H1 (cell line): ENCODE measurements at regions not wholly inside any gene's neighbourhood (a gene's known extent, or its start where the extent isn't known, plus 50 kb on each side); places are given as distances from the start of the nearest gene placed in this dataset.
A peak's percentile ranks its signal among the peaks of the same experiment; 100 is the strongest.

Experiments
- CTCF ChIA-PET: fragments of 300-600 bp; sonication (Branson Sonifier 250); formaldehyde crosslinking; loops from one replicate; lab custom pipeline; 2021; ENCODE audit not compliant: partially characterized antibody; lab: Charles Lee
- POLR2A ChIA-PET: fragments of 300-600 bp; sonication (Branson Sonifier 250); formaldehyde crosslinking; loops from one replicate; lab custom pipeline; 2021; ENCODE audit warnings: inconsistent platforms; ENCODE audit not compliant: partially characterized antibody; lab: Charles Lee
- DNase-seq, 2 experiments: peaks; one replicate each; pipeline versions ENCODE4 v3.0.0 to v3.0.0-alpha.2; 2010 to 2022; ENCODE audit warnings: low spot score in 2 of 2, low read depth in 1 of 2, mixed read lengths in 1 of 2
- FAIRE-seq: peaks from 2 replicates; lab custom pipeline; 2011; peaks lifted over from hg19 to GRCh38; lab: Jason Lieb, UNC
- H2AFZ ChIP-seq: 2 replicates; pipeline ENCODE4 v1.8.1; 2012; ENCODE audit warnings: low read length, inconsistent platforms
- H2AK5ac ChIP-seq: 2 replicates; pipeline ENCODE4 v1.6.1; 2013; ENCODE audit warnings: low read depth, low read length
- H2BK120ac ChIP-seq: replicated peaks from 2 replicates; pipeline ENCODE3; 2013; ENCODE audit warnings: low read depth, low read length, inconsistent platforms
- H2BK12ac ChIP-seq: 2 replicates; pipeline ENCODE4 v1.6.1; 2013; ENCODE audit warnings: low read depth, low read length
- H2BK15ac ChIP-seq: 2 replicates; pipeline ENCODE4 v1.6.1; 2013; ENCODE audit warnings: low read length
- H2BK20ac ChIP-seq: 2 replicates; pipeline ENCODE4 v1.6.1; 2013; ENCODE audit warnings: low read length
- H2BK5ac ChIP-seq: 2 replicates; pipeline ENCODE4 v1.6.1; 2013; ENCODE audit warnings: low read depth, low read length
- H3K14ac ChIP-seq: 2 replicates; pipeline ENCODE4 v1.6.1; 2013; ENCODE audit warnings: inconsistent platforms; ENCODE audit not compliant: insufficient read length
- H3K18ac ChIP-seq: 2 replicates; pipeline ENCODE4 v1.6.1; 2013; ENCODE audit warnings: low read length; ENCODE audit errors: extremely low read depth
- H3K23ac ChIP-seq: 2 replicates; pipeline ENCODE4 v1.6.1; 2013; ENCODE audit warnings: inconsistent platforms; ENCODE audit not compliant: insufficient read length
- H3K23me2 ChIP-seq: 2 replicates; pipeline ENCODE4 v1.6.1; 2013; ENCODE audit warnings: low read depth, low read length
- H3K27ac ChIP-seq: 2 replicates; pipeline ENCODE4 v1.6.1; 2011; ENCODE audit warnings: low read depth, low read length, inconsistent platforms
- H3K27me3 ChIP-seq, 4 experiments: replicated peaks in 1 of 4; 1 replicate in 1 of 4; 2 replicates in 3 of 4; pipeline versions ENCODE4 v1.6.1 to v1.8.1; 2011 to 2013; ENCODE audit warnings: low read length in 3 of 4, mild to moderate bottlenecking in 3 of 4, inconsistent platforms in 2 of 4, mixed read lengths in 2 of 4, moderate library complexity in 1 of 4; ENCODE audit not compliant: control insufficient read depth in 3 of 4, insufficient read depth in 3 of 4; ENCODE audit errors: extremely low read depth in 1 of 4
- H3K36me3 ChIP-seq, 4 experiments: 2 replicates each; pipeline versions ENCODE4 v1.6.1 to v1.8.1; 2011 to 2013; ENCODE audit warnings: mild to moderate bottlenecking in 4 of 4, low read length in 3 of 4, moderate library complexity in 2 of 4, control low read depth in 1 of 4, inconsistent platforms in 1 of 4; ENCODE audit not compliant: insufficient read depth in 4 of 4, control insufficient read depth in 2 of 4
- H3K4ac ChIP-seq: replicated peaks from 2 replicates; pipeline ENCODE3; 2013; ENCODE audit warnings: low read length, low read depth, mixed read lengths, inconsistent platforms; ENCODE audit not compliant: insufficient read length
- H3K4me1 ChIP-seq, 4 experiments: replicated peaks in 1 of 4; 1 replicate in 1 of 4; 2 replicates in 3 of 4; pipeline versions ENCODE4 v1.6.1 to v1.8.1; 2011 to 2013; ENCODE audit warnings: low read length in 3 of 4, inconsistent platforms in 2 of 4, mixed read lengths in 1 of 4; ENCODE audit not compliant: insufficient read depth in 4 of 4, control insufficient read depth in 3 of 4
- H3K4me2 ChIP-seq, 2 experiments: 2 replicates each; pipeline versions ENCODE4 v1.6.1 to v1.8.1; 2011 to 2013; ENCODE audit warnings: low read depth in 2 of 2, low read length in 2 of 2, control low read depth in 1 of 2, inconsistent platforms in 1 of 2, mild to moderate bottlenecking in 1 of 2; ENCODE audit not compliant: insufficient read depth in 1 of 2
- H3K4me3 ChIP-seq, 4 experiments: fragments of 200-600, 300-600 bp in 1 of 4; sonication (generic), shearing (Covaris generic), sonication (Bioruptor Twin) in 1 of 4; 2 replicates each; pipeline versions ENCODE4 v1.5.1 to v1.8.1; 2011 to 2016; ENCODE audit warnings: low read length in 4 of 4, low read depth in 3 of 4, control low read depth in 2 of 4, inconsistent platforms in 2 of 4, mild to moderate bottlenecking in 2 of 4, mixed read lengths in 1 of 4, moderate library complexity in 1 of 4; ENCODE audit not compliant: insufficient read depth in 2 of 4; ENCODE audit errors: extremely low read depth in 1 of 4
- H3K56ac ChIP-seq: replicated peaks from 2 replicates; pipeline ENCODE3; 2013; ENCODE audit warnings: low read depth, mild to moderate bottlenecking, mixed read lengths, low read length, inconsistent platforms; ENCODE audit not compliant: insufficient read length
- H3K79me1 ChIP-seq: 2 replicates; pipeline ENCODE4 v1.6.1; 2013; ENCODE audit warnings: low read depth, low read length, control low read depth
- H3K79me2 ChIP-seq, 2 experiments: 2 replicates each; pipeline versions ENCODE4 v1.6.1 to v1.8.1; 2012 to 2013; ENCODE audit warnings: low read length in 2 of 2, mild to moderate bottlenecking in 2 of 2, inconsistent platforms in 1 of 2; ENCODE audit not compliant: insufficient read depth in 2 of 2, control insufficient read depth in 1 of 2
- H3K9ac ChIP-seq, 4 experiments: replicated peaks in 1 of 4; 1 replicate in 1 of 4; 2 replicates in 3 of 4; pipeline versions ENCODE4 v1.6.1 to v1.8.1; 2011 to 2013; ENCODE audit warnings: low read depth in 3 of 4, low read length in 3 of 4, control low read depth in 2 of 4, mild to moderate bottlenecking in 2 of 4, moderate library complexity in 2 of 4, inconsistent platforms in 1 of 4; ENCODE audit errors: extremely low read depth in 1 of 4
- H3K9me3 ChIP-seq, 2 experiments: 2 replicates each; pipeline versions ENCODE4 v1.6.1 to v1.8.1; 2012 to 2013; ENCODE audit warnings: mild to moderate bottlenecking in 2 of 2, moderate library complexity in 2 of 2, control low read depth in 1 of 2, inconsistent platforms in 1 of 2, low read depth in 1 of 2, low read length in 1 of 2, mixed read lengths in 1 of 2; ENCODE audit not compliant: insufficient read depth in 2 of 2
- H4K20me1 ChIP-seq, 2 experiments: replicated peaks in 1 of 2; 2 replicates each; pipeline versions ENCODE3 to v1.8.1; 2011 to 2013; ENCODE audit warnings: inconsistent platforms in 2 of 2, low read length in 2 of 2, mild to moderate bottlenecking in 1 of 2; ENCODE audit not compliant: insufficient read depth in 2 of 2, control insufficient read depth in 1 of 2
- H4K5ac ChIP-seq: 2 replicates; pipeline ENCODE4 v1.6.1; 2013; ENCODE audit warnings: low read length, low read depth, mixed read lengths, inconsistent platforms; ENCODE audit not compliant: insufficient read length
- H4K8ac ChIP-seq: 2 replicates; pipeline ENCODE4 v1.8.0; 2013; ENCODE audit warnings: mild to moderate bottlenecking, moderate library complexity, low read length, inconsistent platforms; ENCODE audit not compliant: insufficient read depth; ENCODE audit errors: extremely low read depth
- H4K91ac ChIP-seq: replicated peaks from 2 replicates; pipeline ENCODE3; 2013; ENCODE audit warnings: low read length, mixed read lengths, inconsistent platforms; ENCODE audit not compliant: insufficient read length
- BACH1 ChIP-seq: IDR thresholded peaks from 2 replicates; pipeline ENCODE4 v1.6.1; 2012; ENCODE audit warnings: low read length, improper control_type of control experiment
- EP300 ChIP-seq, 2 experiments: IDR thresholded peaks; 1 replicate in 1 of 2; 2 replicates in 1 of 2; pipeline ENCODE4 v1.6.1; 2011 to 2012; ENCODE audit warnings: low read depth in 2 of 2, low read length in 2 of 2, mild to moderate bottlenecking in 2 of 2, borderline replicate concordance in 1 of 2, inconsistent platforms in 1 of 2, moderate library complexity in 1 of 2
- KDM1A ChIP-seq: fragments of 200-600, 300-600 bp; sonication (generic); IDR thresholded peaks from 2 replicates; pipeline ENCODE4 v1.7.1; 2016; ENCODE audit warnings: mild to moderate bottlenecking, low read length, borderline replicate concordance
- MAFK ChIP-seq: IDR thresholded peaks from 2 replicates; pipeline ENCODE4 v1.6.1; 2012; ENCODE audit warnings: low read depth, mild to moderate bottlenecking, improper control_type of control experiment, low read length
- WGBS, 2 experiments: shearing (Covaris generic) in 1 of 2; methylation state at CpG; one replicate each; pipeline versions ENCODE4 v1.1.6 to v1.1.7; 2013 to 2015; ENCODE audit warnings: low lambda C conversion rate in 2 of 2, mixed read lengths in 2 of 2, inconsistent platforms in 1 of 2, low coverage in 1 of 2, missing lambda C conversion rate in 1 of 2; ENCODE audit not compliant: insufficient replicate concordance in 2 of 2, insufficient coverage in 1 of 2, insufficient read length in 1 of 2; ENCODE audit errors: extremely low coverage in 1 of 2, missing lambda C conversion rate in 1 of 2; 5-methylcytosine and 5-hydroxymethylcytosine counted together

DNA sequence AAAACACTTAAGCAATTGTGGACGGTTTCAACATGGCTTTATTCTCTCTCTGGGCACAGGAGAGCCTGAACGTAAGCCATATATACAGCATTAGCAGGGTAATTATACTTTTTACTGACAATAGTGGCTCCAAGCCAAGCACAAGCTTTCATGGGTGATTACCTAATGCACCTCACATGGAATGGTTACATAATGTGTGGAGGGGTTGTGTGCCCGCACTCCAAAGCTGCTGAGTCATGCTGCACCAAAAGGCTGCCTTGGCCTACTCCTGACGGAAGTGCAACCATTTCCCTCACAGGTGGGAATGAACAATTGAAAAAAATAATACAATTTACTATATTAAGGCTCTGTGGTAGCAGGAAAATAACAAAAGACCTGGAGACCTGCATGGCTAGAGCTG lies 86.5 kb upstream of the ATP10B start:
- Histone ChIP-seq H3K9me3 (no peaks in the 10 kb centered on the region), H2AFZ (no peak overlapping the region), H4K8ac (no peak overlapping the region), H3K4me3 (no peak overlapping the region), H3K56ac (no peak overlapping the region), H3K14ac (no peak overlapping the region), H2BK20ac (no peak overlapping the region), H3K9ac (no peak overlapping the region), H4K5ac (no peak overlapping the region), H3K79me1 (no peaks in the 10 kb centered on the region), H2AK5ac (0 out of 2 replicates have a peak overlapping the region, but pooled peaks have one; percentile 6), H3K4me2 (no peak overlapping the region), H3K79me2 (no peaks in the 10 kb centered on the region), H3K23me2 (no peaks in the 10 kb centered on the region), H2BK5ac (no peak overlapping the region), H3K27me3 (no peaks in the 10 kb centered on the region), H2BK120ac (no peak overlapping the region), H3K23ac (no peak overlapping the region), H3K4ac (no peak overlapping the region), H3K27ac (no peak overlapping the region), H4K20me1 (no peaks in the 10 kb centered on the region), H3K36me3 (no peaks in the 10 kb centered on the region), H4K91ac (no peak overlapping the region), H3K4me1 (no peaks in the 10 kb centered on the region), H2BK12ac (no peak overlapping the region), H2BK15ac (no peak overlapping the region), H3K18ac (no peak overlapping the region)
- ChIA-PET POLR2A (interaction anchor here (1.1 kb wide), 1 partner anchor 10 kb away, joined by 3 read pairs; no protein-coding TSS in a partner anchor), CTCF (interaction anchor here (0.8 to 1.4 kb wide), 2 partner anchors 14 to 500 kb away, joined by 3 read pairs; no protein-coding TSS in a partner anchor)
- no peak for DNase-seq
- TF ChIP-seq KDM1A = no peak
- TF ChIP-seq EP300 (IDR thresholded peaks at IDR 0.05; ENCODE audit: borderline replicate concordance in 1 of 2, low read depth in 2 of 2, low read length in 2 of 2) = no peak
- peak; percentile 48; the same call in 1 of the 2 replicates for TF ChIP-seq BACH1
- TF ChIP-seq MAFK = 0 out of 2 replicates have a peak, but pooled peaks have one; percentile 29
- 96% methylated on average over 4 of the region's 4 CpGs; no CpG with 5 or more reads in 1 of the 2 experiments for WGBS, 2 experiments
- no peak for FAIRE-seq
